ENCODE measurements at regions not wholly inside any gene's neighbourhood (a gene's known extent, or its start where the extent isn't known, plus 50 kb on each side); places are given as distances from the start of the nearest gene placed in this dataset.

DNA sequence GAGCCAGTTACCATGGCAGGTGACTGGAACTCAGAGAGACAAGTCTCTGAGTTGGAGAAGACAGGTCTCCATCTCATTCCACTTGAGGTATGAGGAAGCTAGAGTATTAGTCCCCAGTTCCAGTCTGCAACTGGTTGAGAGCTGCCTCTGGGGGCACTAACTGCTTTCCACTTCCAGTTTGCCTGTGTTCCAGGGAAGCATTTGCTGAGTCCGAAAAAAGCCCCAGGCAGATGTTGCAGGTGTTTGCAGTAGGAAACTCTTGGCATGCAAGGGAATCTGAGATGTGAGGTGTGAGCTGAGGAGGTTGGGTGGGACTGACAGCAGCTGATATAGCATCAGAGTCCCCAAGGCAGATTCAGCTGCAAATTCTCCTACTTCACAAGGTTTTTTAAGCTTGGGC, 272.2 kb upstream of the CASK start:
- no peaks in the 10 kb centered on the region for H3F3A ChIP-seq (ENCODE audit: low read depth)
- H3K79me2 ChIP-seq (ENCODE audit: insufficient read depth, low read length) = no peaks in the 10 kb centered on the region
- no peak for TF ChIP-seq EZH2phosphoT487 (IDR thresholded peaks at IDR 0.05; ENCODE audit: borderline replicate concordance)
- TF ChIP-seq, protein P1, sequence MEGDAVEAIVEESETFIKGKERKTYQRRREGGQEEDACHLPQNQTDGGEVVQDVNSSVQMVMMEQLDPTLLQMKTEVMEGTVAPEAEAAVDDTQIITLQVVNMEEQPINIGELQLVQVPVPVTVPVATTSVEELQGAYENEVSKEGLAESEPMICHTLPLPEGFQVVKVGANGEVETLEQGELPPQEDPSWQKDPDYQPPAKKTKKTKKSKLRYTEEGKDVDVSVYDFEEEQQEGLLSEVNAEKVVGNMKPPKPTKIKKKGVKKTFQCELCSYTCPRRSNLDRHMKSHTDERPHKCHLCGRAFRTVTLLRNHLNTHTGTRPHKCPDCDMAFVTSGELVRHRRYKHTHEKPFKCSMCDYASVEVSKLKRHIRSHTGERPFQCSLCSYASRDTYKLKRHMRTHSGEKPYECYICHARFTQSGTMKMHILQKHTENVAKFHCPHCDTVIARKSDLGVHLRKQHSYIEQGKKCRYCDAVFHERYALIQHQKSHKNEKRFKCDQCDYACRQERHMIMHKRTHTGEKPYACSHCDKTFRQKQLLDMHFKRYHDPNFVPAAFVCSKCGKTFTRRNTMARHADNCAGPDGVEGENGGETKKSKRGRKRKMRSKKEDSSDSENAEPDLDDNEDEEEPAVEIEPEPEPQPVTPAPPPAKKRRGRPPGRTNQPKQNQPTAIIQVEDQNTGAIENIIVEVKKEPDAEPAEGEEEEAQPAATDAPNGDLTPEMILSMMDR (conservative IDR thresholded peaks at IDR 0.05; ENCODE audit: low read length) = no peak
- H3K36me3 ChIP-seq (ENCODE audit: insufficient read depth, low read length) = no peaks in the 10 kb centered on the region
- no peaks in the 10 kb centered on the region for H3K27me3 ChIP-seq (ENCODE audit: insufficient read depth, low read length, poor library complexity, severe bottlenecking)
- H3K4me3 ChIP-seq (ENCODE audit: low read length, poor library complexity, severe bottlenecking) = no peak overlapping the region
- no peaks in the 10 kb centered on the region for H3K9me2 ChIP-seq (replicated peaks; ENCODE audit: low read depth, low read length)
- H3K9ac ChIP-seq (ENCODE audit: low read depth, low read length, poor library complexity, severe bottlenecking) = no peak overlapping the region
- H4K20me1 ChIP-seq (ENCODE audit: insufficient read depth, low read length, poor library complexity, severe bottlenecking) = no peaks in the 10 kb centered on the region
- no peaks in the 10 kb centered on the region for H3K9me3 ChIP-seq (ENCODE audit: insufficient read depth, low read depth, low read length)
- H2AFZ ChIP-seq (ENCODE audit: low read length) = no peak overlapping the region
- no peaks in the 10 kb centered on the region for H3K4me1 ChIP-seq (ENCODE audit: insufficient read depth, low read length, poor library complexity, severe bottlenecking)
- no peak overlapping the region for H3K4me2 ChIP-seq (ENCODE audit: low read depth, low read length, poor library complexity, severe bottlenecking)

- no peak overlapping the region for H2AFZ ChIP-seq (ENCODE audit: low read length)
- no peaks in the 10 kb centered on the region for H3F3A ChIP-seq (ENCODE audit: low read depth)
- H3K9me2 ChIP-seq (replicated peaks; ENCODE audit: low read depth, low read length) = no peaks in the 10 kb centered on the region
- H3K27me3 ChIP-seq (ENCODE audit: insufficient read depth, low read length, poor library complexity, severe bottlenecking) = no peaks in the 10 kb centered on the region
- H3K4me2 ChIP-seq (ENCODE audit: low read depth, low read length, poor library complexity, severe bottlenecking) = no peak overlapping the region
- H3K9me3 ChIP-seq (ENCODE audit: insufficient read depth, low read depth, low read length) = no peaks in the 10 kb centered on the region
- H4K20me1 ChIP-seq (ENCODE audit: insufficient read depth, low read length, poor library complexity, severe bottlenecking) = no peaks in the 10 kb centered on the region
- H3K4me3 ChIP-seq (ENCODE audit: low read length, poor library complexity, severe bottlenecking) = no peak overlapping the region
- H3K4me1 ChIP-seq (ENCODE audit: insufficient read depth, low read length, poor library complexity, severe bottlenecking) = no peaks in the 10 kb centered on the region
- no peak overlapping the region for H3K9ac ChIP-seq (ENCODE audit: low read depth, low read length, poor library complexity, severe bottlenecking)
- H3K79me2 ChIP-seq (ENCODE audit: insufficient read depth, low read length) = no peaks in the 10 kb centered on the region
- H3K36me3 ChIP-seq (ENCODE audit: insufficient read depth, low read length) = no peaks in the 10 kb centered on the region
- TF ChIP-seq EZH2phosphoT487 (IDR thresholded peaks at IDR 0.05; ENCODE audit: borderline replicate concordance) = no peak
- TF ChIP-seq, protein P1 (conservative IDR thresholded peaks at IDR 0.05; ENCODE audit: low read length) = no peak
These were observed 266.2 kb upstream of the CASK start for GRCh38 chrX:42189576-42189975.

DNA sequence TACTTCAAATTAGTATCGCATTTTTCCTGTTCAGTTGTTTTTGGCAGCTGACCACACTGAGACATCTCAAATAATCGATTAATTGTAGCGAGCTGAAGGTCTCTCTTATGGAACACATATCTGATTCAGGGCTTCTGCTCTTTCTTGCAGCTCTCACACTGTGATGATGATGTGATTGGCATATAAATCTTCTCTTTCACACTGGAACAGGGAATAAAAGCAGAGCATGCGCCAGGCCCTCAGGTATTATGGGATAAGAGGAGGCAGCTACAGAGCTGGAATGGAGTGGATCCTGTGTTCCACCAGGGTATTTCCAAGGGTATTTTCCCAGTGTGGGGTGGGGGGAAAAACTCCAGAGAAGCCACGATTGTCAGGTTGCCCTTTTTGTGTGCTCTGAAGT, 265.4 kb upstream of the CASK start:
- H3K9me2 ChIP-seq (replicated peaks; ENCODE audit: low read depth, low read length) = no peaks in the 10 kb centered on the region
- H3K4me2 ChIP-seq (ENCODE audit: low read depth, low read length, poor library complexity, severe bottlenecking) = no peak overlapping the region
- no peaks in the 10 kb centered on the region for H3K27me3 ChIP-seq (ENCODE audit: insufficient read depth, low read length, poor library complexity, severe bottlenecking)
- no peak overlapping the region for H3K4me3 ChIP-seq (ENCODE audit: low read length, poor library complexity, severe bottlenecking)
- no peaks in the 10 kb centered on the region for H3K36me3 ChIP-seq (ENCODE audit: insufficient read depth, low read length)
- TF ChIP-seq, protein P1 (conservative IDR thresholded peaks at IDR 0.05; ENCODE audit: low read length) = no peak
- no peak for TF ChIP-seq EZH2phosphoT487 (IDR thresholded peaks at IDR 0.05; ENCODE audit: borderline replicate concordance)
- H3F3A ChIP-seq (ENCODE audit: low read depth) = no peaks in the 10 kb centered on the region
- no peaks in the 10 kb centered on the region for H3K9me3 ChIP-seq (ENCODE audit: insufficient read depth, low read depth, low read length)
- no peak overlapping the region for H3K9ac ChIP-seq (ENCODE audit: low read depth, low read length, poor library complexity, severe bottlenecking)
- H3K79me2 ChIP-seq (ENCODE audit: insufficient read depth, low read length) = no peaks in the 10 kb centered on the region
- H4K20me1 ChIP-seq (ENCODE audit: insufficient read depth, low read length, poor library complexity, severe bottlenecking) = no peaks in the 10 kb centered on the region
- H3K4me1 ChIP-seq (ENCODE audit: insufficient read depth, low read length, poor library complexity, severe bottlenecking) = no peaks in the 10 kb centered on the region
- no peak overlapping the region for H2AFZ ChIP-seq (ENCODE audit: low read length)

Measured in Loucy (cell line).